Panc1 (cell line): ENCODE measurements at regions not wholly inside any gene's neighbourhood (a gene's known extent, or its start where the extent isn't known, plus 50 kb on each side); places are given as distances from the start of the nearest gene placed in this dataset.

ENCODE experiments used
- ATAC-seq: fragments of 200-7000 bp; cut with Tn5 transposase; 2 replicates; pipeline ENCODE4 v1.9.1; 2020; ENCODE audit warnings: mild to moderate bottlenecking, moderate library complexity
- BruUV-seq: library from RNA; stranded (reverse); fragments of 400-500 nt; replicated peaks from 2 replicates; lab custom pipeline; 2021; lab: Mats Ljungman, UMichigan
- CTCF ChIA-PET: fragments of 300-600 bp; sonication (Branson Sonifier 250); formaldehyde crosslinking; loops from one replicate; lab custom pipeline; 2022; ENCODE audit warnings: antibody characterized with exemption; lab: Charles Lee
- POLR2A ChIA-PET: fragments of 300-600 bp; sonication (Branson Sonifier 250); formaldehyde crosslinking; loops from one replicate; lab custom pipeline; 2022; ENCODE audit warnings: antibody characterized with exemption; lab: Charles Lee
- DNase-seq: peaks from one replicate; pipeline ENCODE4 v3.0.0-alpha.2; 2010; ENCODE audit warnings: low read depth, low spot score
- H3K27ac ChIP-seq: 2 replicates; pipeline ENCODE4 v1.5.1; 2011; ENCODE audit warnings: mild to moderate bottlenecking, low read length, inconsistent platforms
- H3K27me3 ChIP-seq: fragments of 200-500 bp; sonication (Bioruptor generic); 2 replicates; pipeline ENCODE4 v1.6.0; 2014; ENCODE audit warnings: low read length, inconsistent platforms; ENCODE audit not compliant: control insufficient read depth, insufficient read depth
- H3K36me3 ChIP-seq: fragments of 200-500 bp; sonication (Bioruptor generic); 2 replicates; pipeline ENCODE4 v1.5.1; 2014; ENCODE audit warnings: inconsistent platforms, mild to moderate bottlenecking, low read length, moderate library complexity; ENCODE audit not compliant: control insufficient read depth, insufficient read depth
- H3K4me1 ChIP-seq: 2 replicates; pipeline ENCODE4 v1.5.1; 2011; ENCODE audit warnings: inconsistent platforms, mild to moderate bottlenecking, low read length, moderate library complexity; ENCODE audit not compliant: control insufficient read depth, insufficient read depth
- H3K4me3 ChIP-seq, 2 experiments: 2 replicates each; pipeline ENCODE4 v1.5.1; 2011 to 2012; ENCODE audit warnings: low read depth in 2 of 2, low read length in 2 of 2, mild to moderate bottlenecking in 2 of 2, inconsistent platforms in 1 of 2, moderate library complexity in 1 of 2
- H3K9me3 ChIP-seq: fragments of 200-500 bp; sonication (Bioruptor generic); 2 replicates; pipeline ENCODE4 v1.5.1; 2014; ENCODE audit warnings: low read depth, mild to moderate bottlenecking, inconsistent platforms, low read length, moderate library complexity; ENCODE audit not compliant: control insufficient read depth, insufficient read depth
- POLR2AphosphoS5 ChIP-seq: IDR thresholded peaks from 2 replicates; pipeline ENCODE4 v1.6.1; 2012; ENCODE audit warnings: mild to moderate bottlenecking, low read depth, low read length, moderate library complexity
- SIN3A ChIP-seq: IDR thresholded peaks from 2 replicates; pipeline ENCODE4 v1.6.1; 2012; ENCODE audit warnings: low read depth, mild to moderate bottlenecking, low read length, moderate library complexity, borderline replicate concordance; ENCODE audit not compliant: insufficient read depth
- TCF7L2 ChIP-seq: IDR thresholded peaks from 2 replicates; pipeline ENCODE4 v1.6.1; 2011; ENCODE audit warnings: mild to moderate bottlenecking, low read depth, low read length, inconsistent platforms
- in situ Hi-C: cut with HindIII; loops from 2 replicates; pipeline ENCODE4 v1.10.0; 2016; ENCODE audit warnings: low sequenced_read_pairs, low pct_unique_long_range_greater_than_20kb
- intact Hi-C: fragments of 100-400 bp; cut with micrococcal nuclease; formaldehyde crosslinking; loops from one replicate; pipeline ENCODE4 v1.10.0; 2022; ENCODE audit not compliant: unreplicated experiment
- TF ChIP-seq, protein P1 (sequence below), 2 experiments: IDR thresholded peaks; 2 replicates each; pipeline ENCODE4 v1.6.1; 2011 to 2012; ENCODE audit warnings: low read depth in 2 of 2, control low read depth in 1 of 2, low read length in 1 of 2, mild to moderate bottlenecking in 1 of 2, moderate library complexity in 1 of 2; ENCODE audit not compliant: insufficient read depth in 1 of 2
- TF ChIP-seq, protein P2 (sequence below): fragments of 450-650 bp; IDR thresholded peaks from 2 replicates; pipeline ENCODE4 v1.5.1; 2017; ENCODE audit warnings: mild to moderate bottlenecking

DNA sequence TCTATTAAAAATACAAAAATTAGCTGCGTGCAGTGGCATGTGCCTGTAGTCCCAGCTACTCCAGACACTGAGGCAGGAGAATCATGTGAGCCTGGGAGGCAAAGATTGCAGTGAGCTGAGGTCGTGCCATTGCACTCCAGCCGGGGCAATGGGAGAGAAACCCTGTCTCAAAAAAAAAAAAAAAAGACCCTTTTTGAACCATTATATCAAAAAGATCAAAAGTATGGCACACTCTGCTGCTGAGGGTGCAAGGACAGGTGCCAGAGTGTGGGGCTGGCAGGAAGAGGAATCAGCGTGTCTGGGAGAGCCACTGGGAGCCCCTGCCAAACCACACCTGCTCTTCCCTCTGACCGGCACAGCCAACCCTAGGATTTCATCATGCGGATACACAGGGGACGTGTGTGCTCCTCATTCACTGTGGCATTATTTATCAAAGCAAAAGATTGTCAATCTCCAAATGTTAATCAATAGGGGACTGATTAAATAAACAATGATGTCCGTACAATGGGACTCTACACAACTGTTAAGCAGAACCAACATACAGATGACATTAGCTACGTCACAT, 147.3 kb upstream of the TLE3 start:
- ATAC-seq (no peak), DNase-seq (no peak)
- H3K36me3 ChIP-seq, result no peaks in the 10 kb centered on the region
- intact Hi-C loops, result no loop called here
- TF ChIP-seq SIN3A (no peak), TCF7L2 (no peak), POLR2AphosphoS5 (no peak)
- TF ChIP-seq, protein P1, sequence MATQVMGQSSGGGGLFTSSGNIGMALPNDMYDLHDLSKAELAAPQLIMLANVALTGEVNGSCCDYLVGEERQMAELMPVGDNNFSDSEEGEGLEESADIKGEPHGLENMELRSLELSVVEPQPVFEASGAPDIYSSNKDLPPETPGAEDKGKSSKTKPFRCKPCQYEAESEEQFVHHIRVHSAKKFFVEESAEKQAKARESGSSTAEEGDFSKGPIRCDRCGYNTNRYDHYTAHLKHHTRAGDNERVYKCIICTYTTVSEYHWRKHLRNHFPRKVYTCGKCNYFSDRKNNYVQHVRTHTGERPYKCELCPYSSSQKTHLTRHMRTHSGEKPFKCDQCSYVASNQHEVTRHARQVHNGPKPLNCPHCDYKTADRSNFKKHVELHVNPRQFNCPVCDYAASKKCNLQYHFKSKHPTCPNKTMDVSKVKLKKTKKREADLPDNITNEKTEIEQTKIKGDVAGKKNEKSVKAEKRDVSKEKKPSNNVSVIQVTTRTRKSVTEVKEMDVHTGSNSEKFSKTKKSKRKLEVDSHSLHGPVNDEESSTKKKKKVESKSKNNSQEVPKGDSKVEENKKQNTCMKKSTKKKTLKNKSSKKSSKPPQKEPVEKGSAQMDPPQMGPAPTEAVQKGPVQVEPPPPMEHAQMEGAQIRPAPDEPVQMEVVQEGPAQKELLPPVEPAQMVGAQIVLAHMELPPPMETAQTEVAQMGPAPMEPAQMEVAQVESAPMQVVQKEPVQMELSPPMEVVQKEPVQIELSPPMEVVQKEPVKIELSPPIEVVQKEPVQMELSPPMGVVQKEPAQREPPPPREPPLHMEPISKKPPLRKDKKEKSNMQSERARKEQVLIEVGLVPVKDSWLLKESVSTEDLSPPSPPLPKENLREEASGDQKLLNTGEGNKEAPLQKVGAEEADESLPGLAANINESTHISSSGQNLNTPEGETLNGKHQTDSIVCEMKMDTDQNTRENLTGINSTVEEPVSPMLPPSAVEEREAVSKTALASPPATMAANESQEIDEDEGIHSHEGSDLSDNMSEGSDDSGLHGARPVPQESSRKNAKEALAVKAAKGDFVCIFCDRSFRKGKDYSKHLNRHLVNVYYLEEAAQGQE (IDR thresholded peaks at IDR 0.05; ENCODE audit: insufficient read depth in 1 of 2, low read depth in 2 of 2, low read length in 1 of 2), result no peak
- TF ChIP-seq, protein P2, sequence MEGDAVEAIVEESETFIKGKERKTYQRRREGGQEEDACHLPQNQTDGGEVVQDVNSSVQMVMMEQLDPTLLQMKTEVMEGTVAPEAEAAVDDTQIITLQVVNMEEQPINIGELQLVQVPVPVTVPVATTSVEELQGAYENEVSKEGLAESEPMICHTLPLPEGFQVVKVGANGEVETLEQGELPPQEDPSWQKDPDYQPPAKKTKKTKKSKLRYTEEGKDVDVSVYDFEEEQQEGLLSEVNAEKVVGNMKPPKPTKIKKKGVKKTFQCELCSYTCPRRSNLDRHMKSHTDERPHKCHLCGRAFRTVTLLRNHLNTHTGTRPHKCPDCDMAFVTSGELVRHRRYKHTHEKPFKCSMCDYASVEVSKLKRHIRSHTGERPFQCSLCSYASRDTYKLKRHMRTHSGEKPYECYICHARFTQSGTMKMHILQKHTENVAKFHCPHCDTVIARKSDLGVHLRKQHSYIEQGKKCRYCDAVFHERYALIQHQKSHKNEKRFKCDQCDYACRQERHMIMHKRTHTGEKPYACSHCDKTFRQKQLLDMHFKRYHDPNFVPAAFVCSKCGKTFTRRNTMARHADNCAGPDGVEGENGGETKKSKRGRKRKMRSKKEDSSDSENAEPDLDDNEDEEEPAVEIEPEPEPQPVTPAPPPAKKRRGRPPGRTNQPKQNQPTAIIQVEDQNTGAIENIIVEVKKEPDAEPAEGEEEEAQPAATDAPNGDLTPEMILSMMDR, result no peak
- ChIA-PET CTCF (no interaction called here), POLR2A (interaction anchor here (0.6 kb wide), 1 partner anchor 198 kb away, joined by 11 read pairs; no protein-coding TSS in a partner anchor)
- no peaks in the 10 kb centered on the region for H3K27me3 ChIP-seq
- peaks cover 14% of the 10 kb centered on the region for H3K4me1 ChIP-seq
- H3K9me3 ChIP-seq, result no peaks in the 10 kb centered on the region
- no peak overlapping the region for H3K27ac ChIP-seq
- in situ Hi-C loops, result no loop called here
- no TSS peak for BruUV-seq
- H3K4me3 ChIP-seq, result no peak overlapping the region

- no peak for TF ChIP-seq TCF7L2
- TF ChIP-seq SIN3A, result no peak
- TF ChIP-seq, protein P1 (IDR thresholded peaks at IDR 0.05; ENCODE audit: insufficient read depth in 1 of 2, low read depth in 2 of 2, low read length in 1 of 2), result no peak
- no peak for TF ChIP-seq POLR2AphosphoS5
- TF ChIP-seq, protein P2, result no peak
- intact Hi-C loops, result no loop called here
- Histone ChIP-seq H3K27ac (no peak overlapping the region), H3K36me3 (no peaks in the 10 kb centered on the region), H3K9me3 (no peaks in the 10 kb centered on the region), H3K4me1 (peaks cover 14% of the 10 kb centered on the region), H3K4me3 (no peak overlapping the region), H3K27me3 (no peaks in the 10 kb centered on the region)
- ATAC-seq, result no peak
- no peak for DNase-seq
- ChIA-PET CTCF (no interaction called here), POLR2A (no interaction called here)
- in situ Hi-C loops, result no loop called here
- BruUV-seq, result no TSS peak
Observed at GRCh38 chr15:70243686-70244540, 146.2 kb upstream of the TLE3 start.
